ENCODE measurements at regions not wholly inside any gene's neighbourhood (a gene's known extent, or its start where the extent isn't known, plus 50 kb on each side); places are given as distances from the start of the nearest gene placed in this dataset.
A peak's percentile ranks its signal among the peaks of the same experiment; 100 is the strongest.
"Not testable (repeated sequence)": the region's sequence is repeated elsewhere in the genome, so short reads cannot be mapped to it uniquely, and the experiment has no call there.

DNA sequence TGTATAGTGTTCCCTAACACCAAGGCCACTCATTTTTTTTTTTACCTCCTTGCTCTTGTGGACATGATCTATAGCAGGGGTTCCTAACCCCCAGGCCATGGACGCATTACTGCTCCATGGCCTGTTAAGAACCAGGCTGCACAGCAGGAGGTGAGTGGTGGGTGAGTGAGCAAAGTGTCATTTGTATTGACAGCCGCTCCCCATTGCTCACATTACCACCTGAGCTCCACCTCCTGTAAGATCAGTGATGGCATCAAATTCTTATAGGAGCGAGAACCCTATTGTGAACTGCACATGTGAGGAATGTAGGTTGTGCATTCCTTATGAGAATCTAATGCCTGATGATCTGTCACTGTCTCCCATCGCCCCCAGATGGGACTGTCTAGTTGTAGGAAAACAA is 342.0 kb downstream of the SOX9 start:
- no peak for DNase-seq (ENCODE audit: extremely low spot score in 2 of 2)
- H3K27me3 ChIP-seq, result no peaks in the 10 kb centered on the region
- H3K9me3 ChIP-seq, result no peaks in the 10 kb centered on the region
- H3K4me1 ChIP-seq, result peaks cover 22% of the 10 kb centered on the region
- H3K36me3 ChIP-seq, result no peaks in the 10 kb centered on the region
- H3K4me3 ChIP-seq, result no peak overlapping the region
- TF ChIP-seq, protein P1, sequence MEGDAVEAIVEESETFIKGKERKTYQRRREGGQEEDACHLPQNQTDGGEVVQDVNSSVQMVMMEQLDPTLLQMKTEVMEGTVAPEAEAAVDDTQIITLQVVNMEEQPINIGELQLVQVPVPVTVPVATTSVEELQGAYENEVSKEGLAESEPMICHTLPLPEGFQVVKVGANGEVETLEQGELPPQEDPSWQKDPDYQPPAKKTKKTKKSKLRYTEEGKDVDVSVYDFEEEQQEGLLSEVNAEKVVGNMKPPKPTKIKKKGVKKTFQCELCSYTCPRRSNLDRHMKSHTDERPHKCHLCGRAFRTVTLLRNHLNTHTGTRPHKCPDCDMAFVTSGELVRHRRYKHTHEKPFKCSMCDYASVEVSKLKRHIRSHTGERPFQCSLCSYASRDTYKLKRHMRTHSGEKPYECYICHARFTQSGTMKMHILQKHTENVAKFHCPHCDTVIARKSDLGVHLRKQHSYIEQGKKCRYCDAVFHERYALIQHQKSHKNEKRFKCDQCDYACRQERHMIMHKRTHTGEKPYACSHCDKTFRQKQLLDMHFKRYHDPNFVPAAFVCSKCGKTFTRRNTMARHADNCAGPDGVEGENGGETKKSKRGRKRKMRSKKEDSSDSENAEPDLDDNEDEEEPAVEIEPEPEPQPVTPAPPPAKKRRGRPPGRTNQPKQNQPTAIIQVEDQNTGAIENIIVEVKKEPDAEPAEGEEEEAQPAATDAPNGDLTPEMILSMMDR (IDR thresholded peaks at IDR 0.05), result no peak
- no peak for TF ChIP-seq POLR2AphosphoS5 (IDR thresholded peaks at IDR 0.05; ENCODE audit: insufficient read depth in 1 of 2, low read depth in 1 of 2)
- no peak for TF ChIP-seq POLR2A (IDR thresholded peaks at IDR 0.05)
- no peak overlapping the region for H3K27ac ChIP-seq
- intact Hi-C loops (cut with DNase I), result no loop called here

DNA sequence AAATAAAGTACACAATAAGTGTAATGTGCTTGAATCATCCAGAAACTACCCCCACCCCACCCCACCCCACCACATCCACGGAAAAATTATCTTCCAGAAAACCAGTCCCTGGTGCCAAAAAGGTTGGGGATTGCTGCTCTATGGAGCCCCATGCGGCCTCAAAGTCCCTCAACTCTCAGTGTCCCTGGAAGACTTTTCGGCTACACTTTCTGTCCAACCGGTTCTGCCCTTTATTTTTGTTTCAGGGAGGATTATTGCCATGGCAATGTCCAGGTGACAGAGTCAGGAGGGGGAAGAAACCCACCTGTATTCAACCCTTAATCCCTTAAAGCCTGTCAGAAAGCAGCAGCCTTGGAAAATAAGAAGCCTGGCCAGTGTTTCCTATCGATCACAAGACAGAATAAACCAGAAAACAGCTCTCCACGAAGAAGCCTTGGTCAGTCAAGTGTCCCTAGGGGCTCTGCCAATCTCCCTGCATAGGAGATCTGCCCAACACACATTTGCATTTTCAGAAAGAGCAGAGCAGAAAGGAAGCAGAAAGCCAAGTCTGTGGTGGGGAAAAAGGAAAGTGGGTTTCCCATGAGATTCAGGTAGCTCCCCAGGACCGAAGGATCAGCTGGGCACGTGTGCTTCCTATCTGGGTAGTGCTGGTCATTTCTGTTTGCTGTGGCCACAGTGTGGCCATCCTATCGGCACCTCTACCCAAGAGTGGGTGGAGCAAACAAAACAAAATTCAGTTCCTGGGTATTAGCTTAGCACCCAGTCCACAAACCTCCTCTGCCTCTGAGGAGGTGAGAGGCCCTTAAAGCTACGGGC is 342.7 kb downstream of the SOX9 start:
- H3K9me3 ChIP-seq, result no peaks in the 10 kb centered on the region
- H3K4me3 ChIP-seq, result no peak overlapping the region
- H3K36me3 ChIP-seq, result no peaks in the 10 kb centered on the region
- DNase-seq (ENCODE audit: extremely low spot score in 2 of 2), result no peak
- H3K27ac ChIP-seq, result no peak overlapping the region
- TF ChIP-seq POLR2AphosphoS5 (IDR thresholded peaks at IDR 0.05; ENCODE audit: insufficient read depth in 1 of 2, low read depth in 1 of 2), result no peak
- TF ChIP-seq POLR2A (IDR thresholded peaks at IDR 0.05), result no peak
- TF ChIP-seq, protein P1 (IDR thresholded peaks at IDR 0.05), result no peak
- intact Hi-C loops (cut with DNase I), result no loop called here
- peaks cover 24% of the 10 kb centered on the region for H3K4me1 ChIP-seq
- no peaks in the 10 kb centered on the region for H3K27me3 ChIP-seq

DNA sequence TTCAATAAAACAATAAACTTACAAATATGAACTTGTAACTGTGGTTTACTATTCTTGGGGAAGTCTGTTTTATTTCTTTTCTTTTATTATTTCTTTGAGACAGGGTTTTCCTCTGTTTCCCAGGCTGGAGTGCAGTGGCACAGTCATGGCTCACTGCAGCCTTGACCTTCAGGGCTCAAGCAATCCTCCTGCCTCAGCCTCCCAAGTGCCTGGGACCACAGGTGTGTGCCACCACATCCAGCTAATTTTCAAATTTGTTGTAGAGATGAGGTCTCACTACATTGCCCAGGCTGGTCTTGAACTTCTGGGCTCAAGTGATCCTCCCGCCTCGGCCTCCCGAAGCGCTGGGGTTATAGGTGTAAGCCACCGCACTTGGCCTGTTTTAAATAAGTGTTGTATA is 343.4 kb downstream of the SOX9 start:
- intact Hi-C loops (cut with DNase I); H3K27me3 ChIP-seq; DNase-seq (ENCODE audit: extremely low spot score in 2 of 2); H3K9me3 ChIP-seq; H3K27ac ChIP-seq; H3K4me3 ChIP-seq; H3K36me3 ChIP-seq: not testable (repeated sequence)
- H3K4me1 ChIP-seq, result peaks cover 24% of the 10 kb centered on the region

DNA sequence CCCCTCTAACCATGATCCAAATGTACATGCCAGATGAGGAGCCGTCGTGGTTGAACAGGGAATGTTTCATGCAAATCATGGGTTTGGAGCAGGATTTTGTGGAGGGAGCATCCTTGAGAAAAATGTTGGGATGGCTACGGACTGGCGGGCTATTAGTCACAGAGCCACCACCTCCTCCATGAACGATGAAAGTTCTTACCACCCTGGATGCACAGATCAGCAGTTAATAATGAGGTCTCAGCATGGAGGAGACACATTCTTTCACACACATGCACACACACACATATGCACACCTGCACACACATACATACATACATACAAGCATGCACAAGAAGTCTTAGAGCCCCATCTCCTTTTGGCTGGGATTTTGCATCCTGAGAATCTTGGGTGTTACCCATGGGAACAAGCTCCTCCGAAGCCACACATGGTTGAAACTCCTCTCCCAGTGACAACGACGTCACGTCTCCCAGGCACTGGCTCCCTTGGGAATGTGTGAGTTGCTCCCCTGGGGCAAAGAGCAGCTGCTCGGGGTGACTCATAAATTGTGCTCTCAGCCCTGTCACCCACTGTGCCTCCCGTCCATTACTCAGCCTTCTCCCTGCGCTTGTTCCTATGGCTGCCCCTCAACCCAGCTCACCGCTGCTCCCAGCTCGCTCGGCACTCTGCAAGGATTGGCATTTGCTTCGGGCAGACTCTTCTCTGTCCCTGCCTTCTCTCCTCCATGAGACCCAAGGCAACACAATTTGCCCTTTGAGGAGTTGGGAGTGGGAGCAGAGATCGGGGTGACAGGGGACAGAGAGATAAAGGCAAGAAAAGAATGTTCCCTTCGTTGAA is 344.6 kb downstream of the SOX9 start:
- Histone ChIP-seq H3K4me3 (no peak overlapping the region), H3K4me1 (peaks cover 32% of the 10 kb centered on the region), H3K27ac (peak overlapping the region; percentile 53)

DNA sequence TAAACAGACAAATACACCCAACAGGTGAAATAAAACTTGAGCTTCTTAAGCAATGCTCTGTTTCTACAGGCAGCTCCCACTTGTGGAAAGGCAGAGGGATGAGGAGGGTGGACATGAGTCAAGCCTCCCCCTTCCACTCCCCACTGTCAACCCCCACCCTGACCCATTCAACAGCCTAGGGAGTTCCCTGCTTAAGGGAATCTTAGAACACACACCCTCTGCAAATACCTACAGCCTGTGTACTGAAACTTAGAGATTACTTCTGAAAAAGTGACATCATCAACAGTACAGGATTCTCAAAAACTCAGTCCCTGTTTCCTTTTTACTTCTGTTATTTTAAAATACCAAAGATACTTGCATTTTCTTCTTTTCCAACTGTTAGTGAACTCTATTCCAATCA is 345.4 kb downstream of the SOX9 start:
- Histone ChIP-seq H3K4me3 (no peak overlapping the region), H3K9me3 (no peaks in the 10 kb centered on the region), H3K4me1 (peaks cover 32% of the 10 kb centered on the region), H3K36me3 (no peaks in the 10 kb centered on the region), H3K27me3 (no peaks in the 10 kb centered on the region), H3K27ac (peak overlapping the region; percentile 53)
- TF ChIP-seq, protein P1 (IDR thresholded peaks at IDR 0.05), result no peak
- peak in 1 of 2 donors; percentile 8 for TF ChIP-seq POLR2AphosphoS5 (IDR thresholded peaks at IDR 0.05; ENCODE audit: insufficient read depth in 1 of 2, low read depth in 1 of 2)
- intact Hi-C loops (cut with DNase I), result no loop called here
- no peak for DNase-seq (ENCODE audit: extremely low spot score in 2 of 2)

More for the DNA sequence above, 344.6 kb downstream of the SOX9 start:
- no peak for DNase-seq (ENCODE audit: extremely low spot score in 2 of 2)
- Histone ChIP-seq H3K36me3 (no peaks in the 10 kb centered on the region), H3K27me3 (no peaks in the 10 kb centered on the region), H3K9me3 (no peaks in the 10 kb centered on the region)
- intact Hi-C loops (cut with DNase I), result no loop called here
- TF ChIP-seq, protein P1 (IDR thresholded peaks at IDR 0.05), result no peak
- TF ChIP-seq POLR2A (IDR thresholded peaks at IDR 0.05) (no peak), POLR2AphosphoS5 (IDR thresholded peaks at IDR 0.05; ENCODE audit: insufficient read depth in 1 of 2, low read depth in 1 of 2) (peak in 1 of 2 donors; percentile 36)

Measured in vagina (tissue), 2 donors.